ENCODE measurements at regions not wholly inside any gene's neighbourhood (a gene's known extent, or its start where the extent isn't known, plus 50 kb on each side); places are given as distances from the start of the nearest gene placed in this dataset.

DNA sequence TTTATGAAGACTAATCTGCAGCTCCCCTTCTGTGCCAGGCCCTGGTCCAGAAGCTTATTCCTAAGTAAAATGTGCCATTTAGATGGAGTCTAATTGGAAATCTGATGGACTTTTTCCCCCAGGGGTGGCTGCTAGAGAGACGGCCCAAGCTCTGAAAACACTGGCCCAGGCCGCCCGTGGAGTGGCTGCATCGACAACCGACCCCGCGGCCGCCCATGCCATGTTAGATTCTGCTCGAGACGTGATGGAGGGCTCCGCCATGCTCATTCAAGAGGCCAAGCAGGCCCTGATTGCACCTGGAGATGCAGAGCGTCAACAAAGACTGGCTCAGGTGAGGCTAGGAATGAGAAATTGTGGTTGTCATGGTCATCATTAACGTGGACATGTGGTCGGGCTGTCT is 305.8 kb upstream of the TPM1 start:
- TF ChIP-seq, protein P1, sequence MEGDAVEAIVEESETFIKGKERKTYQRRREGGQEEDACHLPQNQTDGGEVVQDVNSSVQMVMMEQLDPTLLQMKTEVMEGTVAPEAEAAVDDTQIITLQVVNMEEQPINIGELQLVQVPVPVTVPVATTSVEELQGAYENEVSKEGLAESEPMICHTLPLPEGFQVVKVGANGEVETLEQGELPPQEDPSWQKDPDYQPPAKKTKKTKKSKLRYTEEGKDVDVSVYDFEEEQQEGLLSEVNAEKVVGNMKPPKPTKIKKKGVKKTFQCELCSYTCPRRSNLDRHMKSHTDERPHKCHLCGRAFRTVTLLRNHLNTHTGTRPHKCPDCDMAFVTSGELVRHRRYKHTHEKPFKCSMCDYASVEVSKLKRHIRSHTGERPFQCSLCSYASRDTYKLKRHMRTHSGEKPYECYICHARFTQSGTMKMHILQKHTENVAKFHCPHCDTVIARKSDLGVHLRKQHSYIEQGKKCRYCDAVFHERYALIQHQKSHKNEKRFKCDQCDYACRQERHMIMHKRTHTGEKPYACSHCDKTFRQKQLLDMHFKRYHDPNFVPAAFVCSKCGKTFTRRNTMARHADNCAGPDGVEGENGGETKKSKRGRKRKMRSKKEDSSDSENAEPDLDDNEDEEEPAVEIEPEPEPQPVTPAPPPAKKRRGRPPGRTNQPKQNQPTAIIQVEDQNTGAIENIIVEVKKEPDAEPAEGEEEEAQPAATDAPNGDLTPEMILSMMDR (IDR thresholded peaks at IDR 0.05; ENCODE audit: low read length), result no peak
- TF ChIP-seq EZH2 (optimal IDR thresholded peaks at IDR 0.05; ENCODE audit: low read depth, low read length), result no peak

Data from MM.1S (cell line).